ENCODE measurements at regions not wholly inside any gene's neighbourhood (a gene's known extent, or its start where the extent isn't known, plus 50 kb on each side); places are given as distances from the start of the nearest gene placed in this dataset.

GRCh38 chr18:59990121-59990823, 90.5 kb downstream of the PMAIP1 start:
- no peaks in the 10 kb centered on the region for H3K4me1 ChIP-seq
- H3K27me3 ChIP-seq (replicated peaks; ENCODE audit: control insufficient read depth, insufficient read depth, low read length) = no peaks in the 10 kb centered on the region
- no peak overlapping the region for H3K4me3 Mint-ChIP-seq (ENCODE audit: unreplicated experiment)
- no TSS peak for BruUV-seq (replicated peaks)
- no peaks in the 10 kb centered on the region for H3K36me3 Mint-ChIP-seq (ENCODE audit: insufficient read depth, unreplicated experiment)
- intact Hi-C loops (cut with micrococcal nuclease; ENCODE audit: unreplicated experiment) = loop anchor here (10.0 kb wide), 1 partner anchor 65 kb away; no protein-coding TSS in a partner anchor
- DNase-seq = no peak
- TF ChIP-seq CTCF (IDR thresholded peaks at IDR 0.05; ENCODE audit: insufficient read depth in 1 of 2, low read depth in 1 of 2, low read length in 1 of 2, severe bottlenecking in 1 of 2, unreplicated experiment in 1 of 2) = no peak
- H3K27me3 Mint-ChIP-seq (ENCODE audit: insufficient read depth, unreplicated experiment) = peaks cover 2% of the 10 kb centered on the region
- H3K27ac Mint-ChIP-seq (ENCODE audit: unreplicated experiment) = no peak overlapping the region
- no peaks in the 10 kb centered on the region for H3K9me3 ChIP-seq
- no peaks in the 10 kb centered on the region for H3K36me3 ChIP-seq (ENCODE audit: control insufficient read depth, insufficient read depth, low read length)
- ChIA-PET CTCF (no interaction called here), POLR2A (no interaction called here)
- H3K4me3 ChIP-seq (ENCODE audit: low read depth, low read length) = no peak overlapping the region
- no peaks in the 10 kb centered on the region for H3K9me3 Mint-ChIP-seq (ENCODE audit: unreplicated experiment)
- no peaks in the 10 kb centered on the region for H3K4me1 Mint-ChIP-seq (ENCODE audit: low read depth, unreplicated experiment)

GRCh38 chr18:59988098-59988706, 88.4 kb downstream of the PMAIP1 start:
- H3K27me3 ChIP-seq (replicated peaks; ENCODE audit: control insufficient read depth, insufficient read depth, low read length) = no peaks in the 10 kb centered on the region
- H3K36me3 Mint-ChIP-seq (ENCODE audit: insufficient read depth, unreplicated experiment) = no peaks in the 10 kb centered on the region
- ChIA-PET CTCF (interaction anchor here (0.5 to 1.8 kb wide), 3 partner anchors 8 to 426 kb away, joined by 4 to 8 read pairs (median 4); no protein-coding TSS in a partner anchor), POLR2A (no interaction called here)
- intact Hi-C loops (cut with micrococcal nuclease; ENCODE audit: unreplicated experiment) = loop anchor here (1.0 to 10.0 kb wide), 2 partner anchors 153 to 426 kb away; no protein-coding TSS in a partner anchor
- no peak overlapping the region for H3K27ac Mint-ChIP-seq (ENCODE audit: unreplicated experiment)
- no peaks in the 10 kb centered on the region for H3K4me1 Mint-ChIP-seq (ENCODE audit: low read depth, unreplicated experiment)
- peak; percentile 59 to 66 for TF ChIP-seq CTCF (IDR thresholded peaks at IDR 0.05; ENCODE audit: insufficient read depth in 1 of 2, low read depth in 1 of 2, low read length in 1 of 2, severe bottlenecking in 1 of 2, unreplicated experiment in 1 of 2)
- peaks cover 2% of the 10 kb centered on the region for H3K27me3 Mint-ChIP-seq (ENCODE audit: insufficient read depth, unreplicated experiment)
- no peak overlapping the region for H3K4me3 ChIP-seq (ENCODE audit: low read depth, low read length)
- H3K9me3 ChIP-seq = no peaks in the 10 kb centered on the region
- H3K4me3 Mint-ChIP-seq (ENCODE audit: unreplicated experiment) = no peak overlapping the region
- peak in 1 of 2 experiments; percentile 3 for DNase-seq
- no TSS peak for BruUV-seq (replicated peaks)
- H3K4me1 ChIP-seq = no peaks in the 10 kb centered on the region
- no peaks in the 10 kb centered on the region for H3K36me3 ChIP-seq (ENCODE audit: control insufficient read depth, insufficient read depth, low read length)
- no peaks in the 10 kb centered on the region for H3K9me3 Mint-ChIP-seq (ENCODE audit: unreplicated experiment)

- no peaks in the 10 kb centered on the region for H3K36me3 Mint-ChIP-seq (ENCODE audit: insufficient read depth, unreplicated experiment)
- peaks cover 2% of the 10 kb centered on the region for H3K27me3 Mint-ChIP-seq (ENCODE audit: insufficient read depth, unreplicated experiment)
- H3K4me3 Mint-ChIP-seq (ENCODE audit: unreplicated experiment) = no peak overlapping the region
- Histone ChIP-seq H3K4me3 (ENCODE audit: low read depth, low read length) (no peak overlapping the region), H3K4me1 (no peaks in the 10 kb centered on the region), H3K27me3 (replicated peaks; ENCODE audit: control insufficient read depth, insufficient read depth, low read length) (no peaks in the 10 kb centered on the region), H3K9me3 (no peaks in the 10 kb centered on the region), H3K36me3 (ENCODE audit: control insufficient read depth, insufficient read depth, low read length) (no peaks in the 10 kb centered on the region)
- POLR2A ChIA-PET = no interaction called here
- DNase-seq = no peak
- no TSS peak for BruUV-seq (replicated peaks)
- no peaks in the 10 kb centered on the region for H3K4me1 Mint-ChIP-seq (ENCODE audit: low read depth, unreplicated experiment)
- no peak for TF ChIP-seq CTCF (IDR thresholded peaks at IDR 0.05; ENCODE audit: insufficient read depth in 1 of 2, low read depth in 1 of 2, low read length in 1 of 2, severe bottlenecking in 1 of 2, unreplicated experiment in 1 of 2)
- H3K9me3 Mint-ChIP-seq (ENCODE audit: unreplicated experiment) = no peaks in the 10 kb centered on the region
- no peak overlapping the region for H3K27ac Mint-ChIP-seq (ENCODE audit: unreplicated experiment)
- CTCF ChIA-PET = no interaction called here
- intact Hi-C loops (cut with micrococcal nuclease; ENCODE audit: unreplicated experiment) = loop anchor here (10.0 kb wide), 1 partner anchor 152 kb away; no protein-coding TSS in a partner anchor
Observed at GRCh38 chr18:59987102-59987501, 87.3 kb downstream of the PMAIP1 start.

Data from Caco-2 (cell line).